ENCODE measurements at regions not wholly inside any gene's neighbourhood (a gene's known extent, or its start where the extent isn't known, plus 50 kb on each side); places are given as distances from the start of the nearest gene placed in this dataset.

GRCh38 chr6:23754197-23754596 is 371.8 kb upstream of the NRSN1 start:
- no peak for TF ChIP-seq EZH2 (IDR thresholded peaks at IDR 0.05; ENCODE audit: low read length, missing control alignments)
- TF ChIP-seq, protein P1, sequence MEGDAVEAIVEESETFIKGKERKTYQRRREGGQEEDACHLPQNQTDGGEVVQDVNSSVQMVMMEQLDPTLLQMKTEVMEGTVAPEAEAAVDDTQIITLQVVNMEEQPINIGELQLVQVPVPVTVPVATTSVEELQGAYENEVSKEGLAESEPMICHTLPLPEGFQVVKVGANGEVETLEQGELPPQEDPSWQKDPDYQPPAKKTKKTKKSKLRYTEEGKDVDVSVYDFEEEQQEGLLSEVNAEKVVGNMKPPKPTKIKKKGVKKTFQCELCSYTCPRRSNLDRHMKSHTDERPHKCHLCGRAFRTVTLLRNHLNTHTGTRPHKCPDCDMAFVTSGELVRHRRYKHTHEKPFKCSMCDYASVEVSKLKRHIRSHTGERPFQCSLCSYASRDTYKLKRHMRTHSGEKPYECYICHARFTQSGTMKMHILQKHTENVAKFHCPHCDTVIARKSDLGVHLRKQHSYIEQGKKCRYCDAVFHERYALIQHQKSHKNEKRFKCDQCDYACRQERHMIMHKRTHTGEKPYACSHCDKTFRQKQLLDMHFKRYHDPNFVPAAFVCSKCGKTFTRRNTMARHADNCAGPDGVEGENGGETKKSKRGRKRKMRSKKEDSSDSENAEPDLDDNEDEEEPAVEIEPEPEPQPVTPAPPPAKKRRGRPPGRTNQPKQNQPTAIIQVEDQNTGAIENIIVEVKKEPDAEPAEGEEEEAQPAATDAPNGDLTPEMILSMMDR (conservative IDR thresholded peaks at IDR 0.05 in 1 of 2, IDR thresholded peaks at IDR 0.05 in 1 of 2; ENCODE audit: low read depth in 1 of 2, low read length in 2 of 2) = no peak
